C1 segment of cervical spinal cord (tissue), 14 donors: ENCODE measurements at regions not wholly inside any gene's neighbourhood (a gene's known extent, or its start where the extent isn't known, plus 50 kb on each side); places are given as distances from the start of the nearest gene placed in this dataset.
"Not testable (repeated sequence)": the region's sequence is repeated elsewhere in the genome, so short reads cannot be mapped to it uniquely, and the experiment has no call there.

ENCODE experiments used
- DNase-seq, 14 donors: peaks; one replicate each; lab custom pipeline; 2025; lab: John Stamatoyannopoulos, UW

DNA sequence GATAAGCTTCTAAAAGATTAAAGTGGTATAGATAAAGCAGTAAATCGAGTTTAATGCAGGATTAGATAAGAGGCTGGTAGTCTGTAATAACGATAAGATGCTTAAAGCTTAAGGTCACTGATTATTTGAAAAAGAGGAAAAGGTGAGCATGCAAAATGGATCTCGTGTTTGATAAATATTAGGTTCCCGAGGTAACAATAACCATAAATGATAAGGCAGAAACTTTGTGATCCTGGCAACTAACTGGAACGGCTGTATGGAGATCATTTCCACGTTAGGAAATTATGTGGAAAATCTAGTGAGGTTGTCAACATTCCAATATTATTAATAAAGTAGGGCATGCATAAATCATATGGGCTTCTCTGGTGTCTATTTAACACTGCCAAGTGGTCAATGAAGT is 255.5 kb downstream of the EFCAB11 start:
- no peak for DNase-seq

DNA sequence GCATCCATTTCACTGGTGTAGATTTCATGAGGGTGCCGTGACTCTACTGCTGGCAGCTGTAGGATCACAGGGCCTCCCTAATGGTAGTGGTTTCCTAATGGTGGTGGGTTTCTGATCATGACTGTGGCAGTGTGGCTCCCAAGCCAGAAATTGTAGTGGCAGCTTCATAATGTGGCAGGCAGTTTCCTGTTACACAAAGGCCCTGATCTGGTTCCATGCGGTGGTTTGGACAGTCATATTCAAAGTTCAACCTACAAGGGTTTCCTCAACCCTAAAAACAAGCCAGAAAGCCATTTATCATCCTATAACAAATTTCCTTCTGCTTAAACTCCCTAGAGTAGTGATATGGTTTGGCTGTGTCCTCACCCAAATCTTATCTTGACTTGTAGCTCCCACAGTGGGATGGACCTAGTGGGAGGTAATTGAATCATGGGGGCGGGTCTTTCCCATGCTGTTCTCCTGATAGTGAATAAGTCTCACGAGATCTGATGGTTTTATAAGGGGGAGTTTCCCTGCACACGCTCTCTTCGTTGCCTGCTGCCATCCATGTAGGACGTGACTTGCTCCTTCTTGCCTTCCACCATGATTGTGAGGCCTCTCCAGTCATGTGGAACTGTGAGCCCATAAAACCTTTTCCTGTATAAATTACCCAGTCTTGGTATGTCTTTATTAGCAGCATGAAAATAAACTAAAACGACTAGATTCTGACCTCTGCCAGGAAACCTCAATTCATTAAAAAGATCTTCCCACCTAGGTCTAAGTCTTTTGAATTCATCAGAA is 257.1 kb downstream of the EFCAB11 start:
- DNase-seq, result no peak

DNA sequence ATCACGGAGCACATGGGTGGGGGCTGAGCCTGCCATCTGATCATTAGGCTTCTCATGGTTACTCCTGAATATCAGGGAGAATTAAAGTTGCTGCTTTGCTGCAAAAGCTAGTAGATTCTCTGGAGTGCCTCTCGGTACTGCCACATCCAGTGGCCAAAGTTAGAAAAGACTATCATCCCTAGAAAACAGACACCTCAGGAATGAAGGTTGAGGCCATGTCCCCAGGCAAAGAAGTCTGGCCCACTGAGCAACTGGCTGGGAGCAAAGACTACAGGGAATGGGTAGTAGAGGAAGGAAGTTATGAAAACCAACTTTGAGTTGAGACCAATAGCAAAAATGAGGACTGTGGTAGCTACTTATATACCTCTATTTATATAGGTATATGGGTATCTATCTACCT is 258.7 kb downstream of the EFCAB11 start:
- DNase-seq, result no peak

DNA sequence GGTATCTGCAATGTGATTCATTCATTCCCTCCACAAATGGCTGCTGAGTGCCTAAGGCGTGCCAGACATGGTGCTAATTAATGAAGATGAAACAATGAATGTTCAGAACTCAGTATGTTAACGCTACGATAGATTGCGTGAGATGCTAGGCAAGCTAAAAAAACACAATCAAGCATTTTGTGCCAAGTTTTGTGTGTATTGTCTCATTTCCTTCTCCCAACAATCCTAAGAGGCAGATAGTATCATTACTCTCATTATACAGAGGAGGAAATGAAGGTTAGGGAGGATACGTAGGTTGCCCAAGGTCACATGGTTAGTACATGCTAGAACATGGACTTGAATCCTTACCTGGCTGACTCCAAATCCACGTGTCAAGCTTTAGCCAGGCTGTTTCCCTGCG is 264.4 kb downstream of the EFCAB11 start:
- DNase-seq, result no peak

DNA sequence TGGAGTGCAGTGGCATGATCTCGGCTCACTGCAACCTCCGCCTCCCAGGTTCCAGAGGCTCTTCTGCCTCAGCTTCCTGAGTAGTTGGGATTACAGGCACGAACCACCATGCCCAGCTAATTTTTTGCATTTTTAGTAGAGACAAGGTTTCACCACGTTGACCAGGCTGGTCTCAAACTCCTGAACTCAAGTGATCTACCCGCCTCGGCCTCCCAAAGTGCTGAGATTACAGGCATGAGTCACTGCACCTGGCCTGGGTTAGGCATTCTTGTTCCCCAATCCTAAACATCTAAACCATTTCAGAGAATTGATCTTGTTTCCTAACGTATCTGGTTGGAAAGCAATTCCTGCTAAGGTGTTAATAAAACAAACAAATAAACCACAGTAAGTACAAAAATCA is 264.8 kb downstream of the EFCAB11 start:
- not testable (repeated sequence) for DNase-seq

DNA sequence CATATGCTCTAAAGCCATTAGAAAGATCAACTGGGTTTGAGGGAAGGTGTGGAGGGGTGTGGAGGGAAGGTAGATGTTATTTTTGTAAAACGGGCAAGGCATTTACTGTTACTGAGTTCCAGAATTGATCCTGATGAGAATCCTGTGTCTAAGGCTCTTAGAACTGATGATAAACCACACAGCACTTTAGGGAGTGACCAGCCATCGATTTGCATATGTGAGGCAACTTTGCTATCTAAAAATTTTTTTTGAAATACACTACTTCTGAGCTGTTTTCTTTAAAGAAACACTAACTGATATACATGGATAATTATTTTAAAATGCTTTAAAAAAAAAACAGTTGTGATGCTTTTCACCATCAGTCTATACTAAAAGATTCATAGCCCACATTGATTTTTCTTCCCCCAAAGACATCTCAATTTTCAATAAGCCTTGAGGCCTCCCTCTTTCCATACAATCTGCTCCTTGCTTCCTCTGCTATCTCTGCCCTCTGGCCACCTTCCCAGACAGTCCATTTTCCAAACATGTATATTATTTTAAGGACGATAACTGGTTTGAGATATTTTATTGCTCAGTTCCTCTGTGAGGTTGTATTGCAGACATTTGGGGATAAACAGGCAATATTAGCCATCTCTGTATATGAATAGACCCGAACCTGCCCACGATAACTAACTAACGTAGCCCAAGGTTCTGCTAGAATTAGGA is 265.9 kb downstream of the EFCAB11 start:
- DNase-seq, result no peak

DNA sequence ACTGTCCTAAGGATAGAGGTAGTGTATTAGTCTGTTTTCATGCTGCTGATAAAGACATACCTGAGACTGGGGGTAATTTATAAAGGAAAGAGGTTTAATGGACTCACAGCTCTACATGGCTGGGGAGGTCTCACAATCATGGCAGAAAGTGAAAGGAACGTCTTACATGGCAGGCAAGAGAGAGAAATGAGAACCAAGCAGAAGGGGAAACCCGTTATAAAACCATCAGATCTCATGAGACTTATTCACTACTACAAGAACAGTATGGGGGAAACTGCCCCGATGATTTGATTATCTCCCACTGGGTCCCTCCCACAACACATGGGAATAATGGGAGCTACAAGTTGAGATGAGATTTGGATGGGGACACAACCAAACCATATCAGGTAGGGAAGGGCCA is 267.4 kb downstream of the EFCAB11 start:
- DNase-seq, result not testable (repeated sequence)

DNA sequence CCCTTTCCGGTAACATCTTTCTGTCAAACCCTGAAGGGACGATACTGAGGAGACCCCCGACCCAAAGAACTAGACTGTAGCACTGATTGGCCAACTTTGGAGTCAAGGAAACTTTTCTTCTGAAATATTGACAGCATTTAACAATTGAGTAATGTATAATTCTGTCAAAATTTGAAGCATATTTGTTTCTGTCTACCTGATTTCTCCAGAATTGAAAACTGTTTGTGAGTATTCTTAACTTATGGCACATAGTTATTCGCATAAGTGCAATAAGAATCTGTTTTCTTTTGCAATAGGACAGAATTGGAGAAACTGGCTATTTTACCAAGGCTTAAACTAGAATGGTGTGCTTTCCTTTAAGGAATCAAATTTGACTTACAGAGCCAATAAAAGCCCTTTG is 267.1 kb upstream of the FOXN3 start:
- DNase-seq, result no peak

DNA sequence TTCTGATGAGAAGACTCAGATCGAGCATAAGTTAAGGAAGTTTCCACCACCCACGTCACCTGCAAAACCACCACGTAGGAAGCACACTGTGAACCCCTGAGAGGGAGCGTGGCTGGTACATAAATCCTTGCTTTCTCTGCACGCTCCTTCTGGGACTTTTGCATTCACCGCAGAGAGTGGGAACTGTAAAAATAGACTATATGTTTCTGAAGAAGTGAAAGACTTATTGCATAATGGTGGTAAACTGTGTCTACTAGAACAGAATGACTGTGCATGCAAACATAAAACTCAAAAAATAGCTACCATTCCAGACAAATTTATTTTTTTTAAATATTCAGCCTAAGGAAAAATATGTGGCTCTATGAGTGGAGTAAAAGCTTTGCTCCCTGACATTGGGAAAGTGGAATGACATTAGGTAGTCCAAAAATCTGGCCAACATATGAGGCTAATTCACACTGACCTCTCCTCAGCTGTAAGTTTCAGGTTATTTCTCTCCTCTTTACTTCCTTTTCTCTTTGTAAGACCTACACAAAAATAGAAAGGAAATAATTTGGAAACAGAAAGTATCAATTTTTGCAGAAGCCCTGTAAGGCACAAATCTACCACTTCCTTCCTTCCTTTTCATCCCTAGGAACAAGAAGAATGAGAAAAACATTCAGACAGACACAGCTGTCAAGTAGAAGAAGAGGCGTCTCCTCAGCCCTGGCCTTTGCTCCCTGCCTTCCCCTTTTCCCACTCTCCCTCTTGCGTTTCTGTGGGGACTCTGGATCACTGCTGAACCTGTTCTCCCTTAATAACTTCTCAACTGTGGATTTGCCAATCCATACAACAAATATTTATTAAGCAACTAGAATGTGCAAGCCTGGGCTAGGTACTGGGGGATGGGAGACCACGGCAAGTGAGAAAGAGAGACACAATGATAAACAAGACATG is 264.3 kb upstream of the FOXN3 start:
- DNase-seq, result peak in 2 of 14 donors; percentile 14 to 29

DNA sequence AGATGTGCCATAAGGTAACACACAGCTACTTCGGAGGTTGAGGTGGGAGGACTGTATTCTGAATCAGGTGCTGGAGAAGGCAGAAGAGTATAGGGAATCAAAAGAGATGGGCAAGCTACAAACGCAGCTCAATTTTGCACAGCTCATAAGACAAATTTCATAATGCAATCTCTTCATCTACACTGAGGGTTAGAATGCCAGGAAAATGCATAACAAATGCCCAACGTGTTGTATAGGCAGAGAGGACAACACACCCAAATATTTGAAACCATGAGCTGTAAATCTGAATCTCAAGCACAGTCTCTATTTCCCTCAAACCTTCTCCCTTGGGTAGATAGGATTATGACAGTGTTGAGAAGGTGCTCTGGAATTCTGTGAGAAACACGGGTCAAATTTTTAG is 263.1 kb upstream of the FOXN3 start:
- no peak for DNase-seq

DNA sequence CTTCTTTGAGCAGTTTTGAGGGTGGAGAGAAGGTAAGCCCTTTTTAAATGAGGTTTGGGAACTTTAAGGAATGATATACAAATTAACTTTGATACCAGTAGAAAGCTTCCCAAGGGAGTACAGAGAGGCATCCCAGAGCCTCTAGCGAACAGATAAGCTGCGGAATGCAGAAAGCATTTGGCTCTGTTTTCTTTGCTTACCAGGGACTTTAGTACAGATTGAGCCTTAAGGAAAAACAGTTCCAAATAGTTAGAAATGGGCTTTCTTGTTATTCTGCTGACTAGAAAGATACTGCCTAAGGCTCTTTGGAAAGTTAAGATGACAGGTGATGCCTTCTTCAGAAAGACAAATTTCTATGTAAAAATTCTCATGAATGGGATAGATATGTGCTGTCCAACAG is 261.7 kb upstream of the FOXN3 start:
- no peak for DNase-seq

DNA sequence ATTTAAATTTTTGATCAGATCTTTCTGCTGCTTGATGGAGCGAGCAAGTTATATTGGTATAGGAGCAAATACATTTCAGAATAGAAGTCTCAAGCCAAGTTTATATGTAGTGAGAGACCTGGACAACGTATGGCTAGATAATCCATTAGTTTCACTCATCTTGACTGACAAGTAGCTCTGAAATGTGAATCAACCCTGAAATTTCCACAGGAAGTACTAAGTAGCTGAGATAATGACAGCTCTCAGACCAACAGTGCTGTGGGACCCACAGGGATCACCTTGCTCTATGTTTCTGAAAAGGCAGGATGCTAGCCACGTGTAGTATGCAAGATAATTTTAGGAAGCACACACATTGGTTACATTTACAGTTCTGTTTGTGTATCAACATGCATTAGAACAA is 258.6 kb upstream of the FOXN3 start:
- DNase-seq, result no peak

DNA sequence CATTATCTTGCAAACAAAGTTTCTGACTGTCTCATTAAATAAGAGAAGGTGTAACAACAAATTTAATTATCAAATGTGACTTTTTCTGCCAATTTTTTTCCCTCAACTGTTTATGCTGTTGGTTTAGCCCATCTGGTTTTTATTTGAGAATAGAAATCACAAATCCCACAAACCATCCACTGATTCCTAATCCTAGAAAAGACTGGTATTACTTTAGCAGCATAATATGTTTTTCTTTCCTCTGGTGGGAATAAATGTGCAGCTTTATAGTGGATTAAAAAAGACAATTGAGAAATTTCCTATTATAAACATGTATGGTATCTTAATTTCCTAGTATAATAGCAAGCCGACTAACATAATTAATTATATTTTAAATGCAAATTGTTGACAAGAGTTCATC is 257.9 kb upstream of the FOXN3 start:
- DNase-seq, result no peak

DNA sequence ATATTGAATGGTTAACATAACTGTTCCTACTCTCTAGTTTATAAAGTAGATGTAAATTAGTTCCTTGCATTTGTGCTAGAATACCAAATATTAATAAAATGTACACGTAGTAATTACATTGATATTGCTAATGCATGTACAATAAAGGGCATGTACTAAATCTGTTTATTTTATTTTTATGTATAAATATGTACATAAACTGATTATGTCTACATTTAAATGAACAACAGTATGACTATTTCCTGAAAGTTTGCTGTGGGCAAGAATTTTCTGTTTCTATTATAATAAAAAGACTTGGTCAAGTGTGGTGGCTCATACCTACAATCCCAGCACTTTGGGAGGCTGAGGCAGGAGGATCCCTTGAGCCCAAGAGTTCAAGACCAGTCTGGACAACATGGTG is 257.2 kb upstream of the FOXN3 start:
- DNase-seq, result no peak

DNA sequence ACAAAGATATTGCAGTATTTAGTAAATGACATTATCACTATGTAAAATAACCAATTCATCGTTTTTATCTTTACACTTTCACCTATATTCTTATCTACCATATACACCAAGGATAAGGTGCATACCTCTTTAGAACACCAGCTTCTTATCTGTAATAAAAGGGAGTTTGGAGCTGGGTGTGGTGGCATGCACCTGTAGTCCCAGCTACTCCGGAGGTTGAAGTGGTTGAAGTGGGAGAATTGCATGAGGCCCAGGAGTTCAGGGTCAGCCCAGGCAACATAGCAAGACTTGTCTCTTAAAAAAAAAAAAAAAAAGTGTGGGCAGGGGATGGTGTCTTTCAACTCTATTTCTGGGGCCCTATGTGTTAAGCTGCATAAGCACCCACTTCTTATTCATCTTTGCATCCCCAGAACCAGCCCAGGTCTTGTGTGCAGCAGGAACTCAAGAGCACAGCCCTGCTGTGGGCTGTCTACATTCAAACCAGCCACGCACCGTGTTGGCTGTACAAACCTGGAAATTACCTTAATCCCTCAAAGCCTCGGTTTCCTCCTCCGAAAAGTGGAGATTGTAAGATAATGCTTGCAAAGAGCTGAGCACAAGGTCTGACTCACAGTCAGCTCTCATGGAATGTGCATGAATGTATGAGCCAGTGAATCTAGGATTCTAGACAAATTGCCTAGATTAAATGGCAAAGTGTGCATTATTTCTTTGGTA is 256.6 kb upstream of the FOXN3 start:
- DNase-seq, result no peak

DNA sequence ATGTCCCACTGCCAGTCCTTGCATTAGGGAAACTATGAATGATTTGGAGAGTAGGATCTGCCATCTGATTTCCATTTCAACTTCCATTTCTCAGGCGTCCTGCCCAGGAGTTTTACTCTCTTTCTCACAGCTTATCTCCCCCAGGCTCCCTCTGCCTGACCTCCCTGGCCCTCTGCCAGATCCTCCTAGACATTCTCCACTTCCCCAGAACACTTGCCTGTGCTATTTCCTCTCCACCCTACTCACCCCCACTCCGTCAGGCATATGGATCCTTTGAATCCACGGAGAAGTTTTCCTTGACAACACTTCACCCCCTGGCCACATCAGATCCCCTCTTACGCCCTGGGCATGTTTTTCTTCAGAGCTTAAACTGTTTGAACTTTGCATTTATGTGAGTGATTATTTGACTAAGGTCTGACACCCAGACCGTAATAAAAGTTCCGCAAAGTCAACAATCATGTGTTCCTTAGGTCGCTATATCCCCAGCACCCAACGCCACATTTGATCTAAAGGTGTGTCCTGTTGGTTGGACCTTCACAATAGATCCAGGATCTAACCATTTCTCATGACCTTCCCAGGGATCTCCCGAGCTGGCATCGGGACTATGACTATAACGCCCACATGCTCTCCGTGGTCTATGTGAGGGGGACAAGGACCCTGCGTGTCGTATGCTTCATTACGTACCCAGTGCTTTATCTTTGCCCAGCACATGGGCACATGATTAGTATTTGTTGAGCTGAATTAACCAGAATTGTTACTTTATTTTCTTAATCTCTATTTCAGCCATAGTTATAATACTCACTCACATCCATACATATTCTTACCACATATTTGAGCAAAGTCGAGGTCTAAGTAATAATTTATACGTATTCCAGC is 255.8 kb upstream of the FOXN3 start:
- DNase-seq, result no peak

DNA sequence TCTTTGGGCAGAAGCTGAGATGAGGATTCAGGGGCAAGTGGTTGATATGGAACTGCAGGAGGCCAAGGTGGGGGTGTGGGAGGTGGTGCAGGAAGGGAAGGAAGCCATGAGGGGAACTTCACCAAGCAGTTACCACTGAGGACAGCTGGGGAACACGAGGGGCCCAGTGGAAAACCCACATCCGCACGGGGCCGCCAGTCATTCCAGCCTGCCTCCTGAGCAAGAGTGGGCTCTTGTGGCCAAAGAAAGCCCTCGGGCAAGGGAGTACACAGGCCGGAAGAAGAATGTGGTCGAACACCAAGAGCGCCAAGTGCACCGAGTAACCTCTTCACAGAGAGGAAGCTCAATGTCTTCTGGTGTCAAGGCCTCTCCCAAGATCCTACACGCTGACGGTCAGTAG is 252.2 kb upstream of the FOXN3 start:
- DNase-seq, result peak in 8 of 14 donors; percentile 1 to 44 (median 36)

DNA sequence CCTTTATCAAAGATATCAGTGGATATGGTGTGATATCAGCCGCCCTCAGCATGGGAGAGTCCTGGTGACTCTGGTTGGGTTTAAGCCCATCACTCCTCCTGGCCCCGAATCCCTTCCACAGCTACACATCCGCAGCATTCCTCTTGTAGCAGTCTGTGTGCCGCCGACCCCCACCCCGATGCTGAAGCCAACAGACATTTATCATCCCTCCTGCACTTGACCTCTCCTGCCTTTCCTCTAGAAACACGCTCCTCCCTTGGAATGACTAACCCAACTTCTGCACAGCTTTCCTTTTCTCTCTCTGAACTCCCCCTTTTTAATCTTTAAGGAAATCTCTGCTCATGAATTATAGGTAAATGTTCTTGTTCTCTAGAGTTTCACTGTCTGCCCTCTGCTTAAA is 250.9 kb upstream of the FOXN3 start:
- DNase-seq, result no peak

DNA sequence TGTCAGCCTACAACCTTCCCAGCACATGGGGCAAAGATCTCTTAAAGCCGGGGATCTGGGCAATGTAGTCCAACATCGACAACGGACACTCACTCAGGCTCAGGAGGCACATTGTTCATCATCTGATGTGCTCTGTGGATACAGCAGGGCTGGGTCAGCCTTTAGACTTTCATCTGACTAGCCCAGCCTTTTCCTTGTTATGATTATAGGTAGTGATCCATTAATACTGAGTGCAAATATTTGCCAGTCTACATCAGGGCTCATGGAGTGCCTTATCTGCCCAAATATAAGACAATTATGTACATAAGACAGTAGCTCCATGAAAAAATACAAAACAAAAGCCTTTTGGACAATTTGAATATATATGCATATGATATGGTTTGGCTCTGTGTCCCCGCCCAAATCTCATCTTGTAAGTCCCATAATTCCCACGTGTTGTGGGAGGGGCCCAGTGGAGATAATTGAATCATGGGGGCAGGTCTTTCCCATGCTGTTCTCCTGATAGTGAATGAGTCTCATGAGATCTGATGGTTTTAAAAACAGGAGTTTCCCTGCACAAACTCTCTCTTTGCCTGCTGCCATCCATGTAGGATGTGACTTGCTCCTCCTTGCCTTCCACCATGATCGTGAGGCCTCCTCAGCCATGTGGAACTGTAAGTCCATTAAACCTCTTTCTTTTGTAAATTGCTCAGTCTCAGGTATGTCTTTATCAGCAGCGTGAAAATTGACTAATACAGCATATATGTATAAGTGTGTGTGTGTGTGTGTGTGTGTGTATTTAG is 248.5 kb upstream of the FOXN3 start:
- not testable (repeated sequence) for DNase-seq

DNA sequence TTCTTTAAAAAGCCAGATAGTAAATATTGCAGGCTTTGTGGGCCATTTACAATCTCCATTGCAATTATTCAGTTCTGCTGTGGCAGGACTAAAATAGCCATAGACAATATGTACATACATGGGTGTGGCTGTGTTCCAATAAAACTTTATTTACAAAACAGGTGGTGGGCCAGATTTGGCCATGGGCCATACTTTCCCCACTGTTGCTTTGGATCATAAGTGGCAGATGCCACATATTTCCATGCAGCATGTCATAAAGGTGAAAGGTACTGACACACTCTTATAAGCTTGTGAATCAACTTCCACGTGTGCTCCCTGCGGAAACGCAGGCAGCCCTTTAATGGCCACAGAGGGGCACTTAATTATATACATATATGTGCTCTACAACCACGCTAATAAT is 244.4 kb upstream of the FOXN3 start:
- no peak for DNase-seq
